ENCODE measurements at regions not wholly inside any gene's neighbourhood (a gene's known extent, or its start where the extent isn't known, plus 50 kb on each side); places are given as distances from the start of the nearest gene placed in this dataset.

DNA sequence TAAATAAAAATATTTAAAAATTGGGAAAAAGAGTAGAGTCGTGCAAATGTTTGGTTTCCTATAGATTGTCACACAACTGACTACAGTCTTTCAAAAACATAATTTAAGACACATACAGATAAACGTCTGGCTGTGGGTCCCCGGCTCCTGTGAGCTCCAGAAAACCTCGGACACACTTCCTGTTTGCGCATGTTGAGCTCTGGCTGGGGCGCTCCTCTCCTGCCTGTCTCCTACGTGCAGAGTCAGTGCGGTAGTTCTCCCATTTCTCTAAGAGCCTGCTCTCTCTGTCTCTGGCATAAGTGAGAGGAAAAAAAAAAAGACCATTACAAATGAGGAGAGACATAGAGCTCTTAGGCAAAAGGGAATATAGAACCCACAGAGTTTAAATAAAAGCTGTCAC is 128.2 kb upstream of the OBI1 start:
- no peak overlapping the region for H3K9ac ChIP-seq (replicated peaks in 1 of 4; ENCODE audit: extremely low read depth in 1 of 4, low read depth in 3 of 4, low read length in 3 of 4)
- no peaks in the 10 kb centered on the region for H3K36me3 ChIP-seq (ENCODE audit: control insufficient read depth in 2 of 4, insufficient read depth in 4 of 4, low read length in 3 of 4)
- no peak overlapping the region; the same call in 1 of the 2 replicates for H2AFZ ChIP-seq (ENCODE audit: low read length)
- no peaks in the 10 kb centered on the region for H3K9me3 ChIP-seq (ENCODE audit: insufficient read depth in 2 of 2, low read depth in 1 of 2, low read length in 1 of 2)
- H2BK20ac ChIP-seq (ENCODE audit: low read length) = no peak overlapping the region
- no peak overlapping the region for H2BK5ac ChIP-seq (ENCODE audit: low read depth, low read length)
- no peak overlapping the region for H3K14ac ChIP-seq (ENCODE audit: insufficient read length)
- H3K4me1 ChIP-seq (replicated peaks in 1 of 4; ENCODE audit: control insufficient read depth in 3 of 4, insufficient read depth in 4 of 4, low read length in 3 of 4) = peaks cover 0 to 4% (median 0%) of the 10 kb centered on the region in 4 experiments; a peak in 1 of 7 replicates
- CTCF ChIA-PET (ENCODE audit: partially characterized antibody) = interaction anchor here (0.6 to 1.5 kb wide), 7 partner anchors 13 to 649 kb away, joined by 3 to 4 read pairs (median 3); no protein-coding TSS in a partner anchor
- no peak overlapping the region for H3K4me3 ChIP-seq (ENCODE audit: extremely low read depth in 1 of 4, insufficient read depth in 2 of 4, low read depth in 3 of 4, low read length in 4 of 4)
- H3K18ac ChIP-seq (ENCODE audit: extremely low read depth, low read length) = no peak overlapping the region
- H3K56ac ChIP-seq (replicated peaks; ENCODE audit: insufficient read length, low read depth, low read length) = no peak overlapping the region
- no peak overlapping the region for H2AK5ac ChIP-seq (ENCODE audit: low read depth, low read length)
- DNase-seq (ENCODE audit: low read depth in 1 of 2, low spot score in 2 of 2) (no peak), FAIRE-seq (no peak)
- peaks cover 0 to 1% (median 0%) of the 10 kb centered on the region in 4 experiments; a peak in 1 of 7 replicates for H3K27me3 ChIP-seq (replicated peaks in 1 of 4; ENCODE audit: control insufficient read depth in 3 of 4, extremely low read depth in 1 of 4, insufficient read depth in 3 of 4, low read length in 3 of 4)
- no peak overlapping the region for H4K8ac ChIP-seq (ENCODE audit: extremely low read depth, insufficient read depth, low read length)
- no peak overlapping the region for H3K4ac ChIP-seq (replicated peaks; ENCODE audit: insufficient read length, low read depth, low read length)
- H4K91ac ChIP-seq (replicated peaks; ENCODE audit: insufficient read length, low read length) = no peak overlapping the region
- no peaks in the 10 kb centered on the region for H3K79me1 ChIP-seq (ENCODE audit: low read depth, low read length)
- no peak overlapping the region for H4K5ac ChIP-seq (ENCODE audit: insufficient read length, low read depth, low read length)
- H3K27ac ChIP-seq (ENCODE audit: low read depth, low read length) = no peak overlapping the region
- no peak for TF ChIP-seq RBBP5 (IDR thresholded peaks at IDR 0.05; ENCODE audit: borderline replicate concordance, low read depth, low read length)
- TF ChIP-seq BCL11A (IDR thresholded peaks at IDR 0.05; ENCODE audit: low read depth in 2 of 2, low read length in 2 of 2) = no peak
- no peak for TF ChIP-seq ZNF274 (IDR thresholded peaks at IDR 0.05; ENCODE audit: borderline replicate concordance, extremely low read depth, low read length)
- no peak for TF ChIP-seq GTF2F1 (IDR thresholded peaks at IDR 0.05; ENCODE audit: borderline replicate concordance, low read depth, low read length)
- H3K4me2 ChIP-seq (ENCODE audit: insufficient read depth in 1 of 2, low read depth in 2 of 2, low read length in 2 of 2) = no peak overlapping the region
- no peak overlapping the region for H3K23ac ChIP-seq (ENCODE audit: insufficient read length)
- H2BK15ac ChIP-seq (ENCODE audit: low read length) = no peak overlapping the region
- H3K79me2 ChIP-seq (ENCODE audit: control insufficient read depth in 1 of 2, insufficient read depth in 2 of 2, low read length in 2 of 2) = no peaks in the 10 kb centered on the region
- POLR2A ChIA-PET (ENCODE audit: partially characterized antibody) = interaction anchor here (0.6 to 0.7 kb wide), 2 partner anchors 44 to 47 kb away, joined by 3 read pairs; no protein-coding TSS in a partner anchor
- 80% methylated on average over 8 of the region's 8 CpGs; no CpG with 5 or more reads in 1 of the 2 experiments for WGBS, 2 experiments (ENCODE audit: extremely low coverage in 1 of 2, insufficient coverage in 1 of 2, insufficient read length in 1 of 2, insufficient replicate concordance in 2 of 2, low coverage in 1 of 2, low lambda C conversion rate in 2 of 2, missing lambda C conversion rate in 1 of 2)
- H2BK12ac ChIP-seq (ENCODE audit: low read depth, low read length) = no peak overlapping the region
- H4K20me1 ChIP-seq (replicated peaks in 1 of 2; ENCODE audit: control insufficient read depth in 1 of 2, insufficient read depth in 2 of 2, low read length in 2 of 2) = no peaks in the 10 kb centered on the region
- H2BK120ac ChIP-seq (replicated peaks; ENCODE audit: low read depth, low read length) = no peak overlapping the region
- no peaks in the 10 kb centered on the region for H3K23me2 ChIP-seq (ENCODE audit: low read depth, low read length)

Measured in H1 (cell line).